HEK293 (cell line): ENCODE measurements at regions not wholly inside any gene's neighbourhood (a gene's known extent, or its start where the extent isn't known, plus 50 kb on each side); places are given as distances from the start of the nearest gene placed in this dataset.

Experiments
- MEIS1 ChIP-seq: sonication (generic); formaldehyde crosslinking; IDR thresholded peaks from 2 replicates; pipeline ENCODE4 v1.8.1; 2022; ENCODE audit warnings: missing genetic modification reagents, mild to moderate bottlenecking, borderline replicate concordance
- ZNF10 ChIP-seq: fragments of 450-650 bp; formaldehyde crosslinking; IDR thresholded peaks from 2 replicates; pipeline ENCODE4 v1.5.1; 2017; ENCODE audit warnings: missing biosample characterization, missing genetic modification characterization
- ZNF274 ChIP-seq, 2 experiments: fragments of 200-500 bp in 1 of 2; fragments of 450-650 bp in 1 of 2; sonication (Bioruptor generic) in 1 of 2; formaldehyde crosslinking in 1 of 2; IDR thresholded peaks; 2 replicates each; pipeline versions ENCODE4 v1.5.1 to v1.6.1; 2014 to 2016; ENCODE audit warnings: borderline replicate concordance in 1 of 2, inconsistent platforms in 1 of 2, low read length in 1 of 2, missing biosample characterization in 1 of 2, missing genetic modification characterization in 1 of 2
- ZNF747 ChIP-seq: fragments of 450-650 bp; formaldehyde crosslinking; IDR thresholded peaks from 2 replicates; pipeline ENCODE4 v1.5.1; 2016; ENCODE audit warnings: missing biosample characterization, missing genetic modification characterization
- TF ChIP-seq, protein P1 (sequence below): fragments of 450-650 bp; formaldehyde crosslinking; IDR thresholded peaks from 2 replicates; pipeline ENCODE4 v1.5.1; 2016; ENCODE audit warnings: missing biosample characterization, missing genetic modification characterization
- TF ChIP-seq, protein P2 (sequence below): fragments of 450-650 bp; formaldehyde crosslinking; IDR thresholded peaks from 2 replicates; pipeline ENCODE4 v1.5.1; 2016; ENCODE audit warnings: missing biosample characterization, missing genetic modification characterization
- TF ChIP-seq, protein P3 (sequence below): fragments of 450-650 bp; formaldehyde crosslinking; IDR thresholded peaks from 2 replicates; pipeline ENCODE4 v1.5.1; 2016; ENCODE audit warnings: missing biosample characterization, missing genetic modification characterization
- TF ChIP-seq, protein P4 (sequence below): fragments of 450-650 bp; formaldehyde crosslinking; IDR thresholded peaks from 2 replicates; pipeline ENCODE4 v1.5.1; 2016; ENCODE audit warnings: missing biosample characterization, missing genetic modification characterization

DNA sequence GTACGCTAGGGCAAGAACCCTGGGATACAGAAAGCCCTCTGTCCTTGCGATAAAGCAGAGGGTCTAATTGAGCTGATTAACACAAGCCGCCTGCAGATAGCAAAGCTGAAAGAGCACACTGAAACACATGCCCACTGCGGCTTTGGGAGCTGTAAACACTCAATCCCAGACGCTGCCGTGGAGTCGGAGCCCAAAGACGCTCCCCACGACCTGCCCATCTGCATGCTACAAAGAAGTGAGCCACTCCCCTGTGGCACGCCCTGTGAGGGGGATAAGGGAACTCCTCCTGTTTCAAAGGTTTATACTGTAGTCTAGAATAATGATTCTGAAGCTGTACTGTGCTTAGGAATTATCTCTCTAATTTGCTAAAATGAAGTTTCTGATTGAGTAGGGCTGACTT, 985.6 kb upstream of the GHITM start:
- TF ChIP-seq, protein P1, sequence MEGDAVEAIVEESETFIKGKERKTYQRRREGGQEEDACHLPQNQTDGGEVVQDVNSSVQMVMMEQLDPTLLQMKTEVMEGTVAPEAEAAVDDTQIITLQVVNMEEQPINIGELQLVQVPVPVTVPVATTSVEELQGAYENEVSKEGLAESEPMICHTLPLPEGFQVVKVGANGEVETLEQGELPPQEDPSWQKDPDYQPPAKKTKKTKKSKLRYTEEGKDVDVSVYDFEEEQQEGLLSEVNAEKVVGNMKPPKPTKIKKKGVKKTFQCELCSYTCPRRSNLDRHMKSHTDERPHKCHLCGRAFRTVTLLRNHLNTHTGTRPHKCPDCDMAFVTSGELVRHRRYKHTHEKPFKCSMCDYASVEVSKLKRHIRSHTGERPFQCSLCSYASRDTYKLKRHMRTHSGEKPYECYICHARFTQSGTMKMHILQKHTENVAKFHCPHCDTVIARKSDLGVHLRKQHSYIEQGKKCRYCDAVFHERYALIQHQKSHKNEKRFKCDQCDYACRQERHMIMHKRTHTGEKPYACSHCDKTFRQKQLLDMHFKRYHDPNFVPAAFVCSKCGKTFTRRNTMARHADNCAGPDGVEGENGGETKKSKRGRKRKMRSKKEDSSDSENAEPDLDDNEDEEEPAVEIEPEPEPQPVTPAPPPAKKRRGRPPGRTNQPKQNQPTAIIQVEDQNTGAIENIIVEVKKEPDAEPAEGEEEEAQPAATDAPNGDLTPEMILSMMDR, result no peak
- no peak for TF ChIP-seq ZNF10 (tag by site-specific recombination)
- TF ChIP-seq, protein P2, sequence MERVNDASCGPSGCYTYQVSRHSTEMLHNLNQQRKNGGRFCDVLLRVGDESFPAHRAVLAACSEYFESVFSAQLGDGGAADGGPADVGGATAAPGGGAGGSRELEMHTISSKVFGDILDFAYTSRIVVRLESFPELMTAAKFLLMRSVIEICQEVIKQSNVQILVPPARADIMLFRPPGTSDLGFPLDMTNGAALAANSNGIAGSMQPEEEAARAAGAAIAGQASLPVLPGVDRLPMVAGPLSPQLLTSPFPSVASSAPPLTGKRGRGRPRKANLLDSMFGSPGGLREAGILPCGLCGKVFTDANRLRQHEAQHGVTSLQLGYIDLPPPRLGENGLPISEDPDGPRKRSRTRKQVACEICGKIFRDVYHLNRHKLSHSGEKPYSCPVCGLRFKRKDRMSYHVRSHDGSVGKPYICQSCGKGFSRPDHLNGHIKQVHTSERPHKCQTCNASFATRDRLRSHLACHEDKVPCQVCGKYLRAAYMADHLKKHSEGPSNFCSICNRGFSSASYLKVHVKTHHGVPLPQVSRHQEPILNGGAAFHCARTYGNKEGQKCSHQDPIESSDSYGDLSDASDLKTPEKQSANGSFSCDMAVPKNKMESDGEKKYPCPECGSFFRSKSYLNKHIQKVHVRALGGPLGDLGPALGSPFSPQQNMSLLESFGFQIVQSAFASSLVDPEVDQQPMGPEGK, result no peak
- TF ChIP-seq, protein P3, sequence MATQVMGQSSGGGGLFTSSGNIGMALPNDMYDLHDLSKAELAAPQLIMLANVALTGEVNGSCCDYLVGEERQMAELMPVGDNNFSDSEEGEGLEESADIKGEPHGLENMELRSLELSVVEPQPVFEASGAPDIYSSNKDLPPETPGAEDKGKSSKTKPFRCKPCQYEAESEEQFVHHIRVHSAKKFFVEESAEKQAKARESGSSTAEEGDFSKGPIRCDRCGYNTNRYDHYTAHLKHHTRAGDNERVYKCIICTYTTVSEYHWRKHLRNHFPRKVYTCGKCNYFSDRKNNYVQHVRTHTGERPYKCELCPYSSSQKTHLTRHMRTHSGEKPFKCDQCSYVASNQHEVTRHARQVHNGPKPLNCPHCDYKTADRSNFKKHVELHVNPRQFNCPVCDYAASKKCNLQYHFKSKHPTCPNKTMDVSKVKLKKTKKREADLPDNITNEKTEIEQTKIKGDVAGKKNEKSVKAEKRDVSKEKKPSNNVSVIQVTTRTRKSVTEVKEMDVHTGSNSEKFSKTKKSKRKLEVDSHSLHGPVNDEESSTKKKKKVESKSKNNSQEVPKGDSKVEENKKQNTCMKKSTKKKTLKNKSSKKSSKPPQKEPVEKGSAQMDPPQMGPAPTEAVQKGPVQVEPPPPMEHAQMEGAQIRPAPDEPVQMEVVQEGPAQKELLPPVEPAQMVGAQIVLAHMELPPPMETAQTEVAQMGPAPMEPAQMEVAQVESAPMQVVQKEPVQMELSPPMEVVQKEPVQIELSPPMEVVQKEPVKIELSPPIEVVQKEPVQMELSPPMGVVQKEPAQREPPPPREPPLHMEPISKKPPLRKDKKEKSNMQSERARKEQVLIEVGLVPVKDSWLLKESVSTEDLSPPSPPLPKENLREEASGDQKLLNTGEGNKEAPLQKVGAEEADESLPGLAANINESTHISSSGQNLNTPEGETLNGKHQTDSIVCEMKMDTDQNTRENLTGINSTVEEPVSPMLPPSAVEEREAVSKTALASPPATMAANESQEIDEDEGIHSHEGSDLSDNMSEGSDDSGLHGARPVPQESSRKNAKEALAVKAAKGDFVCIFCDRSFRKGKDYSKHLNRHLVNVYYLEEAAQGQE, result no peak
- no peak for TF ChIP-seq MEIS1 (CRISPR knock-in tag)
- TF ChIP-seq, protein P4, sequence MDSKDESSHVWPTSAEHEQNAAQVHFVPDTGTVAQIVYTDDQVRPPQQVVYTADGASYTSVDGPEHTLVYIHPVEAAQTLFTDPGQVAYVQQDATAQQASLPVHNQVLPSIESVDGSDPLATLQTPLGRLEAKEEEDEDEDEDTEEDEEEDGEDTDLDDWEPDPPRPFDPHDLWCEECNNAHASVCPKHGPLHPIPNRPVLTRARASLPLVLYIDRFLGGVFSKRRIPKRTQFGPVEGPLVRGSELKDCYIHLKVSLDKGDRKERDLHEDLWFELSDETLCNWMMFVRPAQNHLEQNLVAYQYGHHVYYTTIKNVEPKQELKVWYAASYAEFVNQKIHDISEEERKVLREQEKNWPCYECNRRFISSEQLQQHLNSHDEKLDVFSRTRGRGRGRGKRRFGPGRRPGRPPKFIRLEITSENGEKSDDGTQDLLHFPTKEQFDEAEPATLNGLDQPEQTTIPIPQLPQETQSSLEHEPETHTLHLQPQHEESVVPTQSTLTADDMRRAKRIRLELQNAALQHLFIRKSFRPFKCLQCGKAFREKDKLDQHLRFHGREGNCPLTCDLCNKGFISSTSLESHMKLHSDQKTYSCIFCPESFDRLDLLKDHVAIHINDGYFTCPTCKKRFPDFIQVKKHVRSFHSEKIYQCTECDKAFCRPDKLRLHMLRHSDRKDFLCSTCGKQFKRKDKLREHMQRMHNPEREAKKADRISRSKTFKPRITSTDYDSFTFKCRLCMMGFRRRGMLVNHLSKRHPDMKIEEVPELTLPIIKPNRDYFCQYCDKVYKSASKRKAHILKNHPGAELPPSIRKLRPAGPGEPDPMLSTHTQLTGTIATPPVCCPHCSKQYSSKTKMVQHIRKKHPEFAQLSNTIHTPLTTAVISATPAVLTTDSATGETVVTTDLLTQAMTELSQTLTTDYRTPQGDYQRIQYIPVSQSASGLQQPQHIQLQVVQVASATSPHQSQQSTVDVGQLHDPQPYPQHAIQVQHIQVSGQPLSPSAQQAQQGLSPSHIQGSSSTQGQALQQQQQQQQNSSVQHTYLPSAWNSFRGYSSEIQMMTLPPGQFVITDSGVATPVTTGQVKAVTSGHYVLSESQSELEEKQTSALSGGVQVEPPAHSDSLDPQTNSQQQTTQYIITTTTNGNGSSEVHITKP (tag by site-specific recombination), result no peak
- TF ChIP-seq ZNF747 (tag by site-specific recombination), result no peak
- TF ChIP-seq ZNF274 (IDR thresholded peaks at IDR 0.05; ENCODE audit: low read length), result no peak
- TF ChIP-seq ZNF274 (tag by site-specific recombination; IDR thresholded peaks at IDR 0.05; ENCODE audit: borderline replicate concordance), result no peak
